ENCODE measurements at regions not wholly inside any gene's neighbourhood (a gene's known extent, or its start where the extent isn't known, plus 50 kb on each side); places are given as distances from the start of the nearest gene placed in this dataset.

GRCh38 chr2:114218383-114218782, 224.1 kb upstream of the DPP10 start:
- TF ChIP-seq CTCF (IDR thresholded peaks at IDR 0.05) (no peak), POLR2A (IDR thresholded peaks at IDR 0.05) (no peak)

All from body of pancreas (tissue), 4 donors.